ENCODE measurements at regions not wholly inside any gene's neighbourhood (a gene's known extent, or its start where the extent isn't known, plus 50 kb on each side); places are given as distances from the start of the nearest gene placed in this dataset.

DNA sequence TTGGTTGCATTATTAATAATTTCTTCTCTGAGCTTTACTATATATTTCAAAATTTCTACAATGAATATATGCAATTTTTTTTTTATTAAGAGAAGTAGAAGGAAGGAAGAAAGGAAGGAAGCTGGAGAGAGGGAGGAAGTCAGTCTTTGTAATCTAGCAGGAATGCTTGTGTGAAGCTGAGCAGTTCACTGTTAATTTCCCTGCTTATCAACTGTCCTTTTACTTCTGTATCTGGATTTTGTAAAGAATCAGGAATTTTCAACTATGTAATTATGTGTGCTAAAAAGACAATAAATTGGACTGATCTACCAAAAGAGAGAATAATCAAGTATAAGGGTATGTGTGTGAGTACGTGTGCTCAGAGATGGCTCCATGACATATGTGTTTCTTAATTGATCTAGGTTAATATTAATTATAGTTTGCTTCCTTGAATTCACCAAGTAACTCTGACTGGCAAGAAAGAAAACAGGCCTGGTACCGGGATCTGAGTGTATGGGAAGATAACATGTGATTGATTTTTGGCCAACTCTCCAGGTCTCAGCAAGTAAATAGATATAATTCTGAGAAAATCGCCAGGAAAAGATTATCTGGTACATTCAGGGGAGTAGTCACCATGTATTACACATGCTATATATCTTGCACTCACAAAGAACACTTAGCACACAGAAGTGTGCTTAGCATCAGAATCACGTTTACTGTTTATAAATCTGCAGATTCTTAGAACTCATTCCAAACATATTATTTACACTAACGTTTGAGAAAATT, 1758.8 kb upstream of the WWC1 start:
- H3K4me3 Mint-ChIP-seq: no peak overlapping the region
- H2AFZ ChIP-seq (ENCODE audit: insufficient read depth, low read depth, low read length, poor library complexity, severe bottlenecking): no peak overlapping the region
- H3K27me3 Mint-ChIP-seq: no peaks in the 10 kb centered on the region
- no peaks in the 10 kb centered on the region for H3K79me2 ChIP-seq (ENCODE audit: control insufficient read depth, insufficient read depth, low read length)
- no peak overlapping the region for H3K4me2 ChIP-seq (replicated peaks; ENCODE audit: low read depth, low read length, poor library complexity, severe bottlenecking)
- no peaks in the 10 kb centered on the region for H3K9me3 Mint-ChIP-seq (ENCODE audit: insufficient read depth)
- no peak overlapping the region for H3K27ac ChIP-seq (ENCODE audit: low read length in 2 of 2)
- DNase-seq (no peak), ATAC-seq (ENCODE audit: low read depth) (no peak)
- H3K36me3 ChIP-seq (replicated peaks in 1 of 2; ENCODE audit: control extremely low read depth in 1 of 2, control insufficient read depth in 1 of 2, extremely low read depth in 1 of 2, insufficient read depth in 2 of 2, low read length in 1 of 2): no peaks in the 10 kb centered on the region
- ChIA-PET CTCF (no interaction called here), POLR2A (no interaction called here)
- H3K9ac ChIP-seq (ENCODE audit: low read length): no peak overlapping the region
- no CpG with 5 or more reads among the region's 5 CpGs for WGBS (ENCODE audit: insufficient coverage)
- H3K4me1 ChIP-seq (ENCODE audit: control insufficient read depth in 2 of 2, insufficient read depth in 2 of 2, low read length in 2 of 2): no peaks in the 10 kb centered on the region
- H3K27ac Mint-ChIP-seq: no peak overlapping the region
- TF ChIP-seq, protein P1, sequence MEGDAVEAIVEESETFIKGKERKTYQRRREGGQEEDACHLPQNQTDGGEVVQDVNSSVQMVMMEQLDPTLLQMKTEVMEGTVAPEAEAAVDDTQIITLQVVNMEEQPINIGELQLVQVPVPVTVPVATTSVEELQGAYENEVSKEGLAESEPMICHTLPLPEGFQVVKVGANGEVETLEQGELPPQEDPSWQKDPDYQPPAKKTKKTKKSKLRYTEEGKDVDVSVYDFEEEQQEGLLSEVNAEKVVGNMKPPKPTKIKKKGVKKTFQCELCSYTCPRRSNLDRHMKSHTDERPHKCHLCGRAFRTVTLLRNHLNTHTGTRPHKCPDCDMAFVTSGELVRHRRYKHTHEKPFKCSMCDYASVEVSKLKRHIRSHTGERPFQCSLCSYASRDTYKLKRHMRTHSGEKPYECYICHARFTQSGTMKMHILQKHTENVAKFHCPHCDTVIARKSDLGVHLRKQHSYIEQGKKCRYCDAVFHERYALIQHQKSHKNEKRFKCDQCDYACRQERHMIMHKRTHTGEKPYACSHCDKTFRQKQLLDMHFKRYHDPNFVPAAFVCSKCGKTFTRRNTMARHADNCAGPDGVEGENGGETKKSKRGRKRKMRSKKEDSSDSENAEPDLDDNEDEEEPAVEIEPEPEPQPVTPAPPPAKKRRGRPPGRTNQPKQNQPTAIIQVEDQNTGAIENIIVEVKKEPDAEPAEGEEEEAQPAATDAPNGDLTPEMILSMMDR (IDR thresholded peaks at IDR 0.05): no peak
- no peak for TF ChIP-seq EZH2 (IDR thresholded peaks at IDR 0.05; ENCODE audit: borderline replicate concordance, insufficient read depth, low read depth, low read length, poor library complexity, severe bottlenecking)
- intact Hi-C loops (cut with micrococcal nuclease): no loop called here
- H3K4me3 ChIP-seq (ENCODE audit: control extremely low read depth in 1 of 5, extremely low read depth in 1 of 5, insufficient read depth in 1 of 5, low read depth in 2 of 5, low read length in 4 of 5): no peak overlapping the region
- no peaks in the 10 kb centered on the region for H3K27me3 ChIP-seq (replicated peaks in 1 of 4; ENCODE audit: control extremely low read depth in 1 of 4, control insufficient read depth in 3 of 4, insufficient read depth in 4 of 4, low read length in 3 of 4)
- H3K4me1 Mint-ChIP-seq: no peaks in the 10 kb centered on the region
- no peaks in the 10 kb centered on the region for H4K20me1 ChIP-seq (ENCODE audit: control insufficient read depth, insufficient read depth, low read length, poor library complexity, severe bottlenecking)
- no peaks in the 10 kb centered on the region for H3K9me3 ChIP-seq (ENCODE audit: control extremely low read depth in 1 of 3, control insufficient read depth in 2 of 3, insufficient read depth in 1 of 3, low read length in 2 of 3)

DNA sequence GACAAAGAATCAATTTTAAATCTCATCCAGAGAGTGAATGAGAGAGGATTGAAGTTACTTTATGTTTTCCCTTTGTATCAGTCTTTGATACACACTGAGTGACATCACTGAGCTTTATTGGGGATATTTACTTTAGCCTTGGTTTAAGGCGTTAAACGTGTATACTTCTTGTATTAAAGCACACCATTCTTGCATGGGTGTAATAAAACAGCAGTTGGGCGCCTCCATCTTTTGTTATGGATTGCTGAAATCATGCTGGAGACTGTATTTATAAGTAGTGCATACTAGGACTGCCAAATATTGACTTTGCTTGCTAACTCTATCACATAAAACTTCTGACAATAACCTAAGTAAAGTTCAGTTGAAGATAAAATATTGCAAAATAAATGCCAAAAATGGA, 1755.8 kb upstream of the WWC1 start:
- Mint-ChIP-seq H3K4me3 (no peak overlapping the region), H3K27ac (no peak overlapping the region), H3K27me3 (no peaks in the 10 kb centered on the region), H3K4me1 (no peaks in the 10 kb centered on the region), H3K9me3 (ENCODE audit: insufficient read depth) (no peaks in the 10 kb centered on the region)
- H3K9me3 ChIP-seq (ENCODE audit: control extremely low read depth in 1 of 3, control insufficient read depth in 2 of 3, insufficient read depth in 1 of 3, low read length in 2 of 3): peaks cover 0 to 5% (median 0%) of the 10 kb centered on the region in 3 donors
- no peak overlapping the region for H3K27ac ChIP-seq (ENCODE audit: low read length in 2 of 2)
- no peak overlapping the region for H2AFZ ChIP-seq (ENCODE audit: insufficient read depth, low read depth, low read length, poor library complexity, severe bottlenecking)
- ChIA-PET CTCF (no interaction called here), POLR2A (no interaction called here)
- no peak overlapping the region for H3K9ac ChIP-seq (ENCODE audit: low read length)
- WGBS (ENCODE audit: insufficient coverage): 100% methylated on average over 2 of the region's 3 CpGs
- DNase-seq (no peak), ATAC-seq (ENCODE audit: low read depth) (no peak)
- H3K4me1 ChIP-seq (ENCODE audit: control insufficient read depth in 2 of 2, insufficient read depth in 2 of 2, low read length in 2 of 2): no peaks in the 10 kb centered on the region
- no peak overlapping the region for H3K4me2 ChIP-seq (replicated peaks; ENCODE audit: low read depth, low read length, poor library complexity, severe bottlenecking)
- H3K79me2 ChIP-seq (ENCODE audit: control insufficient read depth, insufficient read depth, low read length): no peaks in the 10 kb centered on the region
- H3K36me3 ChIP-seq (replicated peaks in 1 of 2; ENCODE audit: control extremely low read depth in 1 of 2, control insufficient read depth in 1 of 2, extremely low read depth in 1 of 2, insufficient read depth in 2 of 2, low read length in 1 of 2): no peaks in the 10 kb centered on the region
- intact Hi-C loops (cut with micrococcal nuclease): no loop called here
- no peak overlapping the region for H3K4me3 ChIP-seq (ENCODE audit: control extremely low read depth in 1 of 5, extremely low read depth in 1 of 5, insufficient read depth in 1 of 5, low read depth in 2 of 5, low read length in 4 of 5)
- H4K20me1 ChIP-seq (ENCODE audit: control insufficient read depth, insufficient read depth, low read length, poor library complexity, severe bottlenecking): no peaks in the 10 kb centered on the region
- TF ChIP-seq EZH2 (IDR thresholded peaks at IDR 0.05; ENCODE audit: borderline replicate concordance, insufficient read depth, low read depth, low read length, poor library complexity, severe bottlenecking): no peak
- TF ChIP-seq, protein P1 (IDR thresholded peaks at IDR 0.05): no peak
- no peaks in the 10 kb centered on the region for H3K27me3 ChIP-seq (replicated peaks in 1 of 4; ENCODE audit: control extremely low read depth in 1 of 4, control insufficient read depth in 3 of 4, insufficient read depth in 4 of 4, low read length in 3 of 4)
